ENCODE measurements at regions not wholly inside any gene's neighbourhood (a gene's known extent, or its start where the extent isn't known, plus 50 kb on each side); places are given as distances from the start of the nearest gene placed in this dataset.

DNA sequence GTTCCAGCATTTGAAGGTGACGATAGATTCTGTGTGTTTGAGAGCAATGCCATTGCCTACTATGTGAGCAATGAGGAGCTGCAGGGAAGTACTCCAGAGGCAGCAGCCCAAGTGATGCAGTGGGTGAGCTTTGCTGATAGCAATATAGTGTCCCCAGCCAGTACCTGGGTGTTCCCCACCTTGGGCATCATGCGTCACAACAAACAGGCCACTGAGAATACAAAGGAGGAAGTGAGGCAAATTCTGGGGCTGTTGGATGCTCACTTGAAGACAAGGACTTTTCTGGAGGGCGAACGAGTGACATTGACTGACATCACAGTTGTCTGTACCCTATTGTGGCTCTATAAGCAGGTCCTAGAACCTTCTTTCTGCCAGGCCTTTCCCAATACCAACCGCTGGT lies 142.0 kb downstream of the PLS3 start:
- DNase-seq, result no peak
- Histone ChIP-seq H3K4me1 (no peaks in the 10 kb centered on the region), H3K27me3 (replicated peaks; ENCODE audit: control insufficient read depth, insufficient read depth, low read length) (no peaks in the 10 kb centered on the region), H3K4me3 (ENCODE audit: low read depth, low read length) (no peak overlapping the region), H3K36me3 (ENCODE audit: control insufficient read depth, insufficient read depth, low read length) (no peaks in the 10 kb centered on the region), H3K9me3 (no peaks in the 10 kb centered on the region)
- TF ChIP-seq, protein P1, sequence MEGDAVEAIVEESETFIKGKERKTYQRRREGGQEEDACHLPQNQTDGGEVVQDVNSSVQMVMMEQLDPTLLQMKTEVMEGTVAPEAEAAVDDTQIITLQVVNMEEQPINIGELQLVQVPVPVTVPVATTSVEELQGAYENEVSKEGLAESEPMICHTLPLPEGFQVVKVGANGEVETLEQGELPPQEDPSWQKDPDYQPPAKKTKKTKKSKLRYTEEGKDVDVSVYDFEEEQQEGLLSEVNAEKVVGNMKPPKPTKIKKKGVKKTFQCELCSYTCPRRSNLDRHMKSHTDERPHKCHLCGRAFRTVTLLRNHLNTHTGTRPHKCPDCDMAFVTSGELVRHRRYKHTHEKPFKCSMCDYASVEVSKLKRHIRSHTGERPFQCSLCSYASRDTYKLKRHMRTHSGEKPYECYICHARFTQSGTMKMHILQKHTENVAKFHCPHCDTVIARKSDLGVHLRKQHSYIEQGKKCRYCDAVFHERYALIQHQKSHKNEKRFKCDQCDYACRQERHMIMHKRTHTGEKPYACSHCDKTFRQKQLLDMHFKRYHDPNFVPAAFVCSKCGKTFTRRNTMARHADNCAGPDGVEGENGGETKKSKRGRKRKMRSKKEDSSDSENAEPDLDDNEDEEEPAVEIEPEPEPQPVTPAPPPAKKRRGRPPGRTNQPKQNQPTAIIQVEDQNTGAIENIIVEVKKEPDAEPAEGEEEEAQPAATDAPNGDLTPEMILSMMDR (IDR thresholded peaks at IDR 0.05; ENCODE audit: insufficient read depth in 1 of 2, low read depth in 1 of 2, low read length in 1 of 2, severe bottlenecking in 1 of 2, unreplicated experiment in 1 of 2), result no peak
- Mint-ChIP-seq H3K36me3 (ENCODE audit: insufficient read depth, unreplicated experiment) (no peaks in the 10 kb centered on the region), H3K27ac (ENCODE audit: unreplicated experiment) (no peak overlapping the region), H3K27me3 (ENCODE audit: insufficient read depth, unreplicated experiment) (no peaks in the 10 kb centered on the region), H3K4me1 (ENCODE audit: low read depth, unreplicated experiment) (no peaks in the 10 kb centered on the region), H3K9me3 (ENCODE audit: unreplicated experiment) (no peaks in the 10 kb centered on the region), H3K4me3 (ENCODE audit: unreplicated experiment) (no peak overlapping the region)
- ChIA-PET CTCF (interaction anchor here (0.6 kb wide), 1 partner anchor 436 kb away, joined by 5 read pairs; no protein-coding TSS in a partner anchor), POLR2A (no interaction called here)
- BruUV-seq (replicated peaks), result no TSS peak
- intact Hi-C loops (cut with micrococcal nuclease; ENCODE audit: unreplicated experiment), result no loop called here

DNA sequence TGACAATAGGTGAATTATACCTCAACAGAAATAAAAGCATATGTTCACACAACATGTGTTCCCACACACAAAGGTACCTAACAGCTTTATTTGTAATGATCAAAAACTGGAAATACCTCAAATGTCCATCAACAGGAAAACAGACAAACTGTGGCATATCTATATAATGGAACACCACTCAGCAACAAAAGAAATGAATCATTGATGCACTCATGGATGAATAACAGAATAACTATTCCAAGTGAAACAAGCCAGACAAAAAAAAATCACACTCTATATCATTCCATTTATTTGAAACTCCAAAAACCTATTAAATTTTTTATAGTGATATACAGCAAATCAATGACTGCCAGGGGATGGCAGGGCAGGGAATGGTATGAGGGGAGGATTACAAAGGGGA lies 148.1 kb downstream of the PLS3 start:
- no peaks in the 10 kb centered on the region for H3K9me3 ChIP-seq
- H3K4me1 ChIP-seq, result no peaks in the 10 kb centered on the region
- Mint-ChIP-seq H3K9me3 (ENCODE audit: unreplicated experiment) (no peaks in the 10 kb centered on the region), H3K4me1 (ENCODE audit: low read depth, unreplicated experiment) (no peaks in the 10 kb centered on the region), H3K36me3 (ENCODE audit: insufficient read depth, unreplicated experiment) (no peaks in the 10 kb centered on the region), H3K27ac (ENCODE audit: unreplicated experiment) (no peak overlapping the region), H3K4me3 (ENCODE audit: unreplicated experiment) (no peak overlapping the region), H3K27me3 (ENCODE audit: insufficient read depth, unreplicated experiment) (no peaks in the 10 kb centered on the region)
- no peaks in the 10 kb centered on the region for H3K36me3 ChIP-seq (ENCODE audit: control insufficient read depth, insufficient read depth, low read length)
- ChIA-PET CTCF (no interaction called here), POLR2A (no interaction called here)
- TF ChIP-seq, protein P1 (IDR thresholded peaks at IDR 0.05; ENCODE audit: insufficient read depth in 1 of 2, low read depth in 1 of 2, low read length in 1 of 2, severe bottlenecking in 1 of 2, unreplicated experiment in 1 of 2), result no peak
- H3K27me3 ChIP-seq (replicated peaks; ENCODE audit: control insufficient read depth, insufficient read depth, low read length), result no peaks in the 10 kb centered on the region
- intact Hi-C loops (cut with micrococcal nuclease; ENCODE audit: unreplicated experiment), result no loop called here
- no peak overlapping the region for H3K4me3 ChIP-seq (ENCODE audit: low read depth, low read length)
- BruUV-seq (replicated peaks), result no TSS peak
- no peak for DNase-seq

DNA sequence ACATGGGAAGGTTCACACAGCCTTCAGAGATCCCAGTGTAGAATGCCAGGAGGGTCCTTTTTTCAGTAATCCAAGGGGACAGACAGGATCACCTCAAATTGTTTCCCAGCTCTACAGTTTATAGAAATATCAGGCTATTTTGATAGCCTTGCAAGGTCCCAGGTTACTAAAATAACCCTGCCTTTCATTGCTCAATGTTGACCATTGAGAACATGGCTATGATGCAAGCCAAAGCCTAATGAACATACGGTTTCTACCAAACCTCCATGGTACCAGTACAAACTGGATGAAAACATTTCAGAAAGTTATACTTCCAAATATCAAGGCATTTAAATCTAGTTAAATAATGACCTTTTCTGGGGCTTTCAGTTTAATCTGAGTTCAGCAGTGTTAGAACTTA lies 151.5 kb downstream of the PLS3 start:
- Mint-ChIP-seq H3K36me3 (ENCODE audit: insufficient read depth, unreplicated experiment) (no peaks in the 10 kb centered on the region), H3K27ac (ENCODE audit: unreplicated experiment) (no peak overlapping the region), H3K4me3 (ENCODE audit: unreplicated experiment) (no peak overlapping the region), H3K9me3 (ENCODE audit: unreplicated experiment) (no peaks in the 10 kb centered on the region), H3K4me1 (ENCODE audit: low read depth, unreplicated experiment) (no peaks in the 10 kb centered on the region), H3K27me3 (ENCODE audit: insufficient read depth, unreplicated experiment) (no peaks in the 10 kb centered on the region)
- CTCF ChIA-PET, result no interaction called here
- Histone ChIP-seq H3K4me3 (ENCODE audit: low read depth, low read length) (no peak overlapping the region), H3K4me1 (no peaks in the 10 kb centered on the region), H3K9me3 (no peaks in the 10 kb centered on the region), H3K36me3 (ENCODE audit: control insufficient read depth, insufficient read depth, low read length) (no peaks in the 10 kb centered on the region), H3K27me3 (replicated peaks; ENCODE audit: control insufficient read depth, insufficient read depth, low read length) (no peaks in the 10 kb centered on the region)
- POLR2A ChIA-PET, result no interaction called here
- TF ChIP-seq, protein P1 (IDR thresholded peaks at IDR 0.05; ENCODE audit: insufficient read depth in 1 of 2, low read depth in 1 of 2, low read length in 1 of 2, severe bottlenecking in 1 of 2, unreplicated experiment in 1 of 2), result no peak
- intact Hi-C loops (cut with micrococcal nuclease; ENCODE audit: unreplicated experiment), result no loop called here
- no TSS peak for BruUV-seq (replicated peaks)
- DNase-seq, result no peak
